ENCODE measurements at regions not wholly inside any gene's neighbourhood (a gene's known extent, or its start where the extent isn't known, plus 50 kb on each side); places are given as distances from the start of the nearest gene placed in this dataset.

- TF ChIP-seq ZNF784 (CRISPR knock-in tag; IDR thresholded peaks at IDR 0.05; ENCODE audit: borderline replicate concordance) (0 out of 2 replicates have a peak, but pooled peaks have one; percentile 25), ZNF136 (CRISPR knock-in tag; IDR thresholded peaks at IDR 0.05; ENCODE audit: low read depth) (peak; percentile 51), ZNF563 (CRISPR knock-in tag; IDR thresholded peaks at IDR 0.05) (no peak), NFIB (CRISPR knock-in tag; IDR thresholded peaks at IDR 0.05; ENCODE audit: borderline replicate concordance) (no peak), BRCA1 (CRISPR knock-in tag; IDR thresholded peaks at IDR 0.05) (peak; percentile 61; the same call in 1 of the 2 replicates), ZNF281 (CRISPR knock-in tag; IDR thresholded peaks at IDR 0.05; ENCODE audit: borderline replicate concordance) (peak; percentile 54; the same call in 1 of the 2 replicates), ZNF251 (CRISPR knock-in tag; IDR thresholded peaks at IDR 0.05) (no peak), ZFP82 (CRISPR knock-in tag; IDR thresholded peaks at IDR 0.05; ENCODE audit: borderline replicate concordance) (no peak), SSRP1 (CRISPR knock-in tag; IDR thresholded peaks at IDR 0.05) (peak; percentile 100), MYNN (CRISPR knock-in tag; IDR thresholded peaks at IDR 0.05; ENCODE audit: low read depth) (no peak; the same call in 1 of the 2 replicates), RBM39 (IDR thresholded peaks at IDR 0.05; ENCODE audit: low read depth, low read length, poor library complexity, severe bottlenecking) (no peak), HNRNPUL1 (IDR thresholded peaks at IDR 0.05; ENCODE audit: low read depth, low read length) (no peak; the same call in 1 of the 2 replicates), ZBTB10 (CRISPR knock-in tag; IDR thresholded peaks at IDR 0.05; ENCODE audit: borderline replicate concordance) (peak; percentile 23; the same call in 1 of the 2 replicates), ZNF790 (CRISPR knock-in tag; IDR thresholded peaks at IDR 0.05; ENCODE audit: borderline replicate concordance) (peak; percentile 80; the same call in 1 of the 2 replicates), REST (IDR thresholded peaks at IDR 0.05; ENCODE audit: borderline replicate concordance in 1 of 2, low read depth in 1 of 2, low read length in 2 of 2) (peak in 1 of 2 experiments; percentile 82; a peak in 2 of 4 replicates), KLF6 (CRISPR knock-in tag; IDR thresholded peaks at IDR 0.05) (peak; percentile 54), SRY (CRISPR knock-in tag; IDR thresholded peaks at IDR 0.05) (0 out of 2 replicates have a peak, but pooled peaks have one; percentile 37)
Observed at GRCh38 chr20:22511943-22512910, 72.1 kb downstream of the FOXA2 start (continued).

Measured in HepG2 (cell line).